LoVo (cell line): ENCODE measurements at regions not wholly inside any gene's neighbourhood (a gene's known extent, or its start where the extent isn't known, plus 50 kb on each side); places are given as distances from the start of the nearest gene placed in this dataset.
A peak's percentile ranks its signal among the peaks of the same experiment; 100 is the strongest.

ENCODE experiments used
- DNase-seq: peaks from one replicate; pipeline ENCODE4 v3.0.0-alpha.2; 2016; ENCODE audit warnings: low spot score

- DNase-seq: no peak
Measured at GRCh38 chr12:92089559-92089958, 56.1 kb downstream of the BTG1 start.

GRCh38 chr12:92088805-92089204, 56.8 kb downstream of the BTG1 start:
- no peak for DNase-seq

- no peak for DNase-seq
Measured at GRCh38 chr12:92085736-92086040, 60.0 kb downstream of the BTG1 start.

DNA sequence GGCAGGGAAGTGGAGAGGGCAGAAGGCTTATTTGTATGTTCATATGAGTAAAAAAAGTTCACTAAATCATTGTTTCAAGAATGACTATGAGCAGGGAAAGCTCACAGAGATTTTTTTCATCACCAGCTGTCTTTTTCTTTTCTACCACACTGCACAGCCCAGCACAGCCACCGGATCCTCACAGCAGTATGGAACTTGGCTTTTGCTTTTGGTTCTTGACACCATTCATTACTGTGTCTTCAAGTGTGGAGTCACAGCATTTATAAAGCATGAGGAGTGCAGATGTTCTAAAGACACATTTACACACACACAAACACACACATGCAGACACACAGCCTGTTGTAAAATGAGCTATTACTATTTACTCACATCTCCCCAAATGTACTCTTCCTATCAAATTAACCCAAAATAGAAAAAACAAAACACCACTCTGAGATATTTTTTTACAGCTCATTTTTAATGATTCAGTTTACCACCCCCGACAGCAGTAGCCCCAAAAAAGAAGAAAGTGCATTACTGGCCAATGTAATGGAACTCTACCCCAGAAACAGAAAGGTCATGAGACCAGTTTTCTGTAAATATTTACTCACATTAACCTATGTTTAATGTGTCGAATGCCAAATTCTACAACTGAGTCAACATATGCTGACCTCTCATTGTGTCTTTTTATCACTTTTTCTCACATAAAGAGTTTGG, 60.5 kb downstream of the BTG1 start:
- DNase-seq: no peak

DNA sequence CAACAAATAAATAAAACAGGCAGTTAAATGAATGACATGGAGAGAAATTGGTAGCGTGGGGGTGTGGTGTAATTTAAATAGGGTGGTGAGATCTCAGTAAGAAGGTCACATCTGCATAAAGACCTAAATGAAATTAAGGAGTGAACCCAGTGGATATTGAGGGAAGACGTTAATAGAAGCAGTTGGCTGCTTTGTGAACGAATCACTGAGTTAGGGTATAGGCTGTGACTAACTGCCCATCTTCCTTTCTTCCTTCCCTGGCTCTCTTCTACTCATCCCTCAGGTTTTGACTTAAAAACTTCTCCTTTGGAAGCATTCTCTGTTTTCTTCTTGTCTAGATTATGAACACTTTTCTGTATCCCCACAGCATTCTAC, 64.7 kb downstream of the BTG1 start:
- DNase-seq: no peak

DNA sequence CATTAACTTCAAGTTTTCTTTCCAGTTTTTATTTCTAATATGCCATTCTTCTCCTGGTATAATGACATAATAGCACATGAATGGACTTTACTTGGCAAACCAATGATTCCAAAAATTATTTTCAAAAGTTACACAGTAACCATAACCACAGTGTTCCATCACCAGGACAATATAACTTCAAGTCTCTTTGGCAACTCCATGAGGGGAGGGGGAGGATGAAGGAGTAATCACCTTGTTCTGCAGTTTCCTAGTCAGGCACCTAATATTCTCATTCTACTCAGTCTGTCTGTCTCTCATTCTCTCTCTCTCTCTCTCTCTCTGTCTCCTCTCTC, 66.6 kb downstream of the BTG1 start:
- DNase-seq: no peak

DNA sequence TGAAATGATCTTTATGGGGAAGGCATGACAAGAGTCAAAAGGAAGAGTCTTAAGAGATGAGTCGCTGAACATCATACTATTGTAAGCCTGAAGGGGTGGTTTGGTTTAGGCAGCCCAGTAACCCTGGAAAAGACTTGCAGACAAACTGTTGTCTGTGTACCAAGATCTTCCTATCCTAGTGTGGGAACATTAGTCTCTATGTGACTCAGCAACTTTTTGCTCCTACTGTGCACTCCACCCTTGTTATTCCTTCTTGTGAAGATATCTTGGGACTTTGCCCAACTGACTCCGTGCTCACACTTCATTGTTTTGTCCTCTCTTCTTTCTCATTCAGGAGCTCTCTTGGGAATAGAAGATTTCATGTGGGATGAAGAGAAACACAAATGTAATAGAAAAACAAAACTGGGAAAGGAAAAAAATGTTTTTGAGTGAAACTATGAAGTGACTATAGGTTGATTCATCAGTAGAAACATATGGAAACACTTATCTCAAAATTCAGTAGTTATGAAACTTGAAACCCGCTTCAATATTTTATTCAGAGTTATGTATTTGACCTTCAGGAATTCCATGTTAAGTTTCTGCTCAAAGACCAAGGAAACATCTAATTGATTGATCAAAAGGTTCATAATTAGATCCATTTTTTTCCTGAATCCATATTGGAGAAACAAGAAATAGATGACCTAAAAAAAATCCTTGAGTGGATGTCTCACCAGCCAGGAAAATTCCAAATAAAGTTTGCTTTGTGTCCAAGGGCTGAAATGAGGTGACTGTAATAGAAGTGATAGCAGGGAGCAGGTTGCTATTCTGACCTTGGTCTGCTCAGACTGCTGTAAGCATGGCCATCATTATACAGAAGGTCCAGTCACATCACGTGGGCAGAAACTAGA, 67.2 kb downstream of the BTG1 start:
- DNase-seq: peak; percentile 90

DNA sequence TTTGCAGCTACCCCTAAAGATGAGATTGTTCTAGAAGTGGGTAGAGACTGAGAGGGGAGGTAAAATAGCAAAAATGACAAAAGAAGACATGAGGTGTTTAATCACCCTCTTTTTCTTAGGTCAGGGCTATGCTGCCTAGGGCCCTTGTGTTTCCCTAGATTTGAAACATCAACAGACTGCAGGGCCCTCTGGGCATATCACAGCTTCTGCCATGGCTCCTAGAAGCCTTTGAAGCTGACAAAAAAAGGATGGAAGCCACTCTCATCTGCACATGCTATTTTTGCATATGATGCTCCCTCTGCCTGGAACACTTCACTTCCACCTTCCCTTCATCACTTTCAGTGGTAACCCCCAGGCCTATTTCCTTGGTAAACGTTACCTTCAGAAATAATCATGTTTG, 68.1 kb downstream of the BTG1 start:
- DNase-seq: no peak

DNA sequence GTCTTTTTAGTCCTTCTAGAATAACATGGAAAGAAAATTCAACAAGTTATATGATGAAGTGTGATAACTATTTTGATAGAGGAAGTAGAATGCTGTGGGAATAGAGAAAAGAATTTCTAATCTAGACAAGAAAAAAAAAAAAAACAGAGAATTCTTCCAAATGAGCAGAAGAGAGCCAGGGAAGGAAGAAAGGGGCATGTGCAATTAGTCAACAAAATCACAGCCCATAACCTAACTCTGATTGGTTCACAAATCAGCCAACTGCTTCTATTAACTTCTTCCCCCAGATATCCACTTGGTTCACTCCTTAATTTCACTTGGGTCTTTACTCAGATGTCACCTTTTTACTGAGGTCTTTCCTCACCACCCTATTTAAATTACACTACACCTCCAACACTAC, 69.5 kb downstream of the BTG1 start:
- no peak for DNase-seq

- no peak for DNase-seq
Measured at GRCh38 chr12:92075425-92075914, 70.2 kb downstream of the BTG1 start.

DNA sequence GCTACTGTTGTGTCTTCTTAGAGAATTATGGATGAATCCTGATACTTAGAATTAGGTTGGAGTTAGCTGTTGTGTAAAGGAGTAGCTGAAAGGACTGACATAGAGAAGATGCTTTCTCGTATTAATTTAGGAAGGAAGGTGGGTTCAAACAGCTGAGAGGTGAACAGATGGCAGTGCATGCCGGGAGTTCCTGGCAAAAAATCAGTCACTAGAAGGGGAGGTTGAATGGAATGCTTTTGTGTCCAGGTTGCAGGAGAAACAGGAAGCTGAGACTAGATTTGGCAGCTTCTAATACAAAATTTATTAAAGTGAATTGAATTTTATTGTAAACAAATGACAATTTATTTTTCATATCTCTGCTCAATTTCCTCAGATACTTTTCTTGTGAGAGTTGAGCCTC, 70.8 kb downstream of the BTG1 start:
- no peak for DNase-seq

- DNase-seq: no peak
Measured at GRCh38 chr12:92073094-92073493, 72.6 kb downstream of the BTG1 start.

- no peak for DNase-seq
Measured at GRCh38 chr12:92072112-92072511, 73.5 kb downstream of the BTG1 start.

GRCh38 chr12:92070864-92071445, 74.7 kb downstream of the BTG1 start:
- peak; percentile 83 for DNase-seq

GRCh38 chr12:92070054-92070863, 75.4 kb downstream of the BTG1 start:
- peak; percentile 75 for DNase-seq

GRCh38 chr12:92068459-92068858, 77.2 kb downstream of the BTG1 start:
- DNase-seq: peak; percentile 69

- DNase-seq: no peak
Measured at GRCh38 chr12:92065639-92066038, 80.0 kb downstream of the BTG1 start.

GRCh38 chr12:92065018-92065499, 80.6 kb downstream of the BTG1 start:
- no peak for DNase-seq

DNA sequence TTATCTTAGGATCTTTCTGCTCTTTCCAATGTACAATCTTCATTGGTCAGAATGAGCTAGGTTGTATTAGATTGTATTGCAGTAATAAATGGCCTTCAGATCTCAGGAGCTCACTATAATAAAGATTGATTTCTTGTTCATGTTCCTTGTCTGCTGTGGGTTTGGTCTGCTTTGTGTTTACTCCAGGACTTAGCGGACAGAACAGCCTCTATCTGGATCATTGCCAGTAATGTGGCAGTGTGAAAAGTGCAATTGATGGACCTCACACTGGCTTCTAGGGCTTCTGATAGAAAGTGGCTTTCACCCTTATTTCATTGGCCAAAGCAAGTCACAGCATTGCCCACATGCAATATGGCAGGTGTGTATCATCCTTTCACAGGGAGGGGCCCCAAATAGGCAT, 81.2 kb downstream of the BTG1 start:
- DNase-seq: no peak

GRCh38 chr12:92063641-92064040, 82.0 kb downstream of the BTG1 start:
- DNase-seq: no peak

- DNase-seq: no peak
Measured at GRCh38 chr12:92062539-92063493, 82.8 kb downstream of the BTG1 start.
